ENCODE measurements at regions not wholly inside any gene's neighbourhood (a gene's known extent, or its start where the extent isn't known, plus 50 kb on each side); places are given as distances from the start of the nearest gene placed in this dataset.
A peak's percentile ranks its signal among the peaks of the same experiment; 100 is the strongest.
"Not testable (repeated sequence)": the region's sequence is repeated elsewhere in the genome, so short reads cannot be mapped to it uniquely, and the experiment has no call there.

DNA sequence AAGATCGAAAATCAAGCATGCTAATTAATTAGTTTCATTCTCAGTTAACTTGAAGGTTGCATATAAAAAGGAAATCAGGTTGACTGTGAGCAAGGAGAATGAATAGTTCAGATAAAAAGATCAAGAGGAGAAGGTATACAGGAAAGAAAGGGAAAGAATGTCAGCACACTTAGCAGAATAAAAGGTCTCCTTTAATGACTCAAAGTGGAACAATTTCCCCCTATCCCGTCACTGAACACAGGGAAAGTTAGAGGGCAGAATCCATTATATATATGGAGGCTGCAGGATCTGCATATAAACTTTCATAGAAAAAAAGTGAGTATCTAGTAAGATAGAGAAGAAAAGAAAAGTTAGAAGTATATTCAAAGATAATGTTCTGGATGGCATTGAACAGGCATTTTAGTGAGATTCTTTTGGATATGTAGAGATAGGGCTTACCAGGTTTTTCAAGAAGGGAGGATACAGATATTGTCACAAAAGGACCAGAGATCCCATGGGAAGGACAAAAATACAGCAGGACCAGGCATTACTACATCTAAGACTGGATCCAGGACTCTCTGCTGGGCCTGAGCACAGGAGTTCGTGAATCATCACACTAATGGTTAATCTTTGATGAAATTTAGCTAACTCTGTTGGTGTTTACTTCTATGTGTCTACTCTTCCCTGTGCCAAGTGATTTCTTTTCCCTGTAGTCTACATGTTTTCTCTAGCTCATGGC is 988.2 kb upstream of the ARRDC3 start:
- no peak for DNase-seq

- no peak for DNase-seq
Measured at GRCh38 chr5:92370032-92370431, 986.9 kb upstream of the ARRDC3 start.

- no peak for DNase-seq
Measured at GRCh38 chr5:92369587-92369986, 986.5 kb upstream of the ARRDC3 start.

DNA sequence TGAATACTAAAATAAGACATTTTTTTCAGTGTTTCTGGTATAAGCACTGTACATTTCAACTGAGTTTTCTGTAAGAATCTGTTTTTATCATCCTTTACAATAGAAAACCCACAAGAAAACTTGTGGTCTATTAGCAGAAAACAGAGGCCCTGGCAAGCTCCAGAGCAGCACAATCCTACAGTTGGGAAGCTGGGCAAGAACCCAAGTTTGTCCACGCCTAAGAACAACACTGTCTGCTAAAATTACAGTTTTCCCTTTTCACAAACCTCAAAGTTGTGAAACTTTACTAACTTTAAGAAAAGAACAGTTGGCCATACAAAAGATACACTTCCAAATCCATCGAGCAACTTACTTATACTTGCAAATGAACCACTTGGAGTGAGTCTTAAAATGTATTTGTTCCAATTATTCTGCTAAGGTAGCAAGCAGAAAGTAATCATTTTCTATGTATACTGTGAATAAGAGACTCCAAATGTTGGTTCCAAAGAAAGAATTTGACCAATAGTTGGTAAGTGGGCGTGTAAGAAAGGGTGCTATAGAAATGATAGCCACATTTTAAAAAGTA is 982.0 kb upstream of the ARRDC3 start:
- DNase-seq = no peak

GRCh38 chr5:92353107-92354030 is 970.3 kb upstream of the ARRDC3 start:
- DNase-seq = no peak

GRCh38 chr5:92337772-92338234 is 954.7 kb upstream of the ARRDC3 start:
- DNase-seq = no peak

DNA sequence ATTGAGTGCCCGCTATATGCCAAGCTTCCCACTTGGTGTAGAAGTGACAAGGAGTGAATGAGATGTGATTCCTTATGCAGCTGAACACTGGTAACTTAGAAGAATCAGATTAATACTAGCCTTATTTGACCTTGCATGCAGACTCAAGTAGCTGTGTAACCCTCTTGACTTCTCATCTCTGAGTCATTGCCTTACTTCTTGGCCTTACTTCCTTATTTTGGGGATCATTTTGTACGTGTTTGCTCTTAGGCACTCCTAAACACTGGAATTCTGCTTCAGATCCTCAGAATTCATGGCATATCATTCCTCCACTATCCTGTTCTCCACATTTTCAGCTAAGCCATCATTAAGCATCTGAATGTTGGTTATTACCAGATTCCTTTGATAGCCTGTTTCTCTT is 948.9 kb upstream of the ARRDC3 start:
- DNase-seq = no peak

DNA sequence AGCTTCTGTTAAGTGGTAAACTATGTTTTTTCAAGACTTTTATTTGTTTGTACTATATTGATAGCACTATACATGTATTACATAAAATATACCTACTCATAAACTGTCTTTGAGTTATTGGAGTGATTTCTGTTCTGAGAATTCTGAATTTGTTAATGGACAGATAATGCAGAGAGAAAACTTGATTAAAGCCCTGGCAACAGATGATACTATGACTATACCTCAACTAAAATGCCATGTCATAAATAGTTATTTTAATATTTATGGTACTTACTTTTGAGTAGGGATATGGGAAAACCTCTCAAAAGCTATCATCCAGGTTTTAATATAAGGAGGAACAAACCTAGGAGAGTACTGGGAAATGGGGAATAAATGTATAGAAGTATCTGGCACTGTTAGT is 947.2 kb upstream of the ARRDC3 start:
- no peak for DNase-seq

GRCh38 chr5:92329759-92330158 is 946.6 kb upstream of the ARRDC3 start:
- no peak for DNase-seq

DNA sequence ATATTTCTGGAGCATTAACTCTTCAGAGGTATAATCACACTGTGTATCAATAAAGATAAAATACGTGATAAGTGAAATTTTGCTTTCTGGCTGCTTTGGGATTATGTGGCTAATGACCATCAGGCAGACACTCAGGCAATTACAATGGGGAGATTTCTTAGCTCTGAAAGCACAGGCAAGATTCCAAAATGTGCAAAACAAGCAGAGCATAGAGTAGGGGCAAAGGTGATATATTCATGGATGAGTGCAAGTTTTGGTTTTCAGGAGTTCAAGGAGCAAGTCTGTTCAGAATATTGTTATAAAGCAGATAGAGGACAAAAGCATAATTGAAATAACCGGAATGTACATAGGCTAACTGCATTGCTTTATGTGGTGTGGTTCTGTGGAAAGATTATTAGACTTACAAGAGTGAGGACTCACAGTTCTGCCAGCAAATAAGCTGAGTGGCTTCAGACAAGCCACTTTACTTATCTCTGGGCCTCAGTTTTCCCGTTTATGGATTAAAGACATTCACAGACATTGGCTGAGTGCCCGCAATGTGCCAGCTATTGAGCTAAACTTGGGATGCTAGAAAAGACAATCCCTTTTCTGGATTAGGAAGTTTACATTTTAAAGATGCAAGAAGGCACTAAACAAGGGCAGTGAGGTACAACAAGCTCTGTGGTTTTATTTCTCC is 945.6 kb upstream of the ARRDC3 start:
- DNase-seq = no peak

GRCh38 chr5:92320446-92320845 is 937.3 kb upstream of the ARRDC3 start:
- DNase-seq = no peak

DNA sequence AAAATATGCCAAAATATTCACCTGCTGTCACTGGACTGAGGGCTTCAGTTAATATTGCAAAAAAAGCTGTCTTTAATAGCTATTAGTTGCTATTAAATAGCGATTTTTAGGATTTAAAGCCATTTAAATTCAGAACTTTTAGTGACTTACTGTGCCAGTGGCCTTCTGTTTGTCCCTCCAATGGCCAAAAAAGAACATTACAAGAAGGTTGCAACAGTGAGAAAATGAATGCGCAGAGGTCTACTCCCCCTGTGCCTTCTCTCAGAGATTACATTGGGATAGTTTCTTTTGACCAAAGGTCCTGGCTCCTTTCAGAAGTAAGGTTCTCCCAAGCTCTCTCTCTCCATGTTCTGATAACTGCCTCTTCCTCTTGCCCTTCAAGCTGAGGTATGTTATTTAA is 930.3 kb upstream of the ARRDC3 start:
- DNase-seq = no peak

- peak; percentile 35 for DNase-seq
Measured at GRCh38 chr5:92309336-92309991, 926.3 kb upstream of the ARRDC3 start.

DNA sequence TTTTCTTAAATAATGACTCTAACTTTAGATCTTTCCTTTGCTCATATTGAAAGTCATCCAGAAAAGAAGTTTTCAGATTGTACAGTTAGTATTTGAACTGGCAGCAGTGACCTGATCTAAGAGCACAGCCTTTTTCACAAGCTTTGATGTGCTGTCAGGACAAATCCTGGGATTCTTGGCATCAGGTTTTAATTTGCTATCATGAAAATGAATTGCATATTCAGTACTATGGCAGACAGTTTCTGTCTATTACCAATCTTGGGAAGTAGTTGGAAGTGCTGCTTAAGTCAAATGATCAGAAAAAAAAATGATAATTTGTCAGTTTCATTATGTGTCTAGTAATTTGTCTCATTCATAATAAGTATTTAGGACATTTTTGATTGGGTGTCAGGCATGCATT is 925.6 kb upstream of the ARRDC3 start:
- no peak for DNase-seq

GRCh38 chr5:92302356-92302755 is 919.2 kb upstream of the ARRDC3 start:
- not testable (repeated sequence) for DNase-seq

GRCh38 chr5:92283521-92283920 is 900.4 kb upstream of the ARRDC3 start:
- no peak for DNase-seq

GRCh38 chr5:92271750-92272149 is 888.6 kb upstream of the ARRDC3 start:
- DNase-seq = not testable (repeated sequence)

DNA sequence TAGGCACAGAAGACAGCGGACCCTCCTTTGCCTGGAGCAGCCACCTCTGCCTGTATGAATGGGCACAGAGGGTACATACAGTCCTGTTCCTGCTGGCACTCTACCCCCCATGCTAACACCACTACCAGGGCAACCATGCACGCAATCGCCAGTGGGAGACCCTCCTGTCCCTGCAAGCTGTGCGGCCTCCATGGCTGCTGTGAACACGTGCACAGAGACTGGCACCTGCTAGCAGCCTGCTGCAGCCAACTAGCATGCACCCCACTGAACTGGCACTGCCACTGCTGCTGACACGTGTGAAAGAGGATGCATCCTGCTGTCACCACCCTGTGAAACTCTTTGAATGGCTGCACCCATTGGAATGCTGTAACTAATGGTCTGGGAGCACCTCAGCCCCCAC is 885.2 kb upstream of the ARRDC3 start:
- no peak for DNase-seq

DNA sequence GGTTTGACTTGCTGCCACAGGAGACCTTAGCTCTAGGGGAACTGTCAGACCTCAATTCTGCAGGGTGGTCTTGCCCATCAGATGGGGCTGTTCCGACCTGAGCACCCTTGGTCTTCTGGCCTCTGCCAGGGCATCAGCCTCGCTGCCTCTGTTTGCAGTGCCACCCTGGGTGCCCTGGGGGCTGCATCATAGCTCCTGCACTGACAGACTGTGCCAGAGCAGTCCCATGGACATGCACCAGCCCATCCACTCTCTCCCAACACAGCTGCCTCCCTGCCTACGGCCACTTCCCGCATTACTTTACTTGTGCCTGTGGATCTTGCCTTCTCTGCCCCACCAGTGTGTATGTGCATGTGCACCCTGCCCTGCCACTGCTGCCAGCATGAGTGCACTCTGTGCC is 884.7 kb upstream of the ARRDC3 start:
- no peak for DNase-seq

DNA sequence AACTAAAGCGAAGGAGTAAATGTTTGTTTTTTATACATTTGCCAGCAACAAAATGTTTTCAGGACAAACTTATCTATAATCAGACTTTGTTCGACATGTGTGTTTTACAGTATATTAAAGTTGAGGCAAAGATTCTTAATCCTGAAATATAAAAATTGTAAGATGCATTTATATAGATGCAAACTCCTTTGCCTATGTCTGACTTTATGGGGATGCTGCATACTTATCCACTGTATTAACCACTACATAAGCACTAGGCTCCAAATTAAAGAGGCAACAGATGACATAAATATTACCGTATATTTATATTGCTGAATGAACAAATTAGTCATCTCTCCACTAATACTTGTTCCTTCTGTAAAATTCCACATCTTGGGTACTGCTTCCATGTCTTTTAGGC is 882.7 kb upstream of the ARRDC3 start:
- DNase-seq = no peak

DNA sequence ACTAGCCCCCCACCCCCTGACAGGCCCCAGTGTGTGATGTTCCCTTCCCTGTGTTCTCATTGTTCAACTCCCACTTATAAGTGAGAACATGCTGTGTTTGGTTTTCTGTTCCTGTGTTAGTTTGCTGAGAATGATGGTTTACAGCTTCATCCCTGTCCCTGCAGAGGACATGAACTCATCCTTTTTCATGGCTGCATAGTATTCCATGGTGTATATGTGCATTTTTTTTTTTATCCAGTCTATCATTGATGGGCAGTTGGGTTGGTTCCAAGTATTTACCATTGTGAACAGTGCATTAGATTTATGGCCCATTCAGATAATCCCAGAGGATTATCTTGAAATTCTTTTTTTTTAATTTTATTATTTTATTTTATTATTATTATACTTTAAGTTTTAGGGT is 872.5 kb upstream of the ARRDC3 start:
- DNase-seq = not testable (repeated sequence)

GRCh38 chr5:92248518-92248917 is 865.4 kb upstream of the ARRDC3 start:
- no peak for DNase-seq

- DNase-seq = no peak
Measured at GRCh38 chr5:92242170-92242569, 859.1 kb upstream of the ARRDC3 start.
